OCI-LY7 (cell line): ENCODE measurements at regions not wholly inside any gene's neighbourhood (a gene's known extent, or its start where the extent isn't known, plus 50 kb on each side); places are given as distances from the start of the nearest gene placed in this dataset.

Experiments used
- BruUV-seq: library from RNA; stranded (reverse); fragments of 400-500 nt; replicated peaks from 2 replicates; lab custom pipeline; 2021; lab: Mats Ljungman, UMichigan
- CTCF ChIA-PET: fragments of 300-600 bp; sonication (Branson Sonifier 250); formaldehyde crosslinking; loops from one replicate; lab custom pipeline; 2022; ENCODE audit warnings: antibody characterized with exemption; ENCODE audit not compliant: unreplicated experiment; lab: Charles Lee
- POLR2A ChIA-PET: fragments of 300-600 bp; sonication (Branson Sonifier 250); formaldehyde crosslinking; loops from one replicate; lab custom pipeline; 2022; ENCODE audit warnings: antibody characterized with exemption; lab: Charles Lee
- DNase-seq: peaks from one replicate; pipeline ENCODE4 v3.0.0-alpha.2; 2015; ENCODE audit warnings: low spot score
- H2AFZ ChIP-seq: fragments of 200-600 bp; sonication (generic), shearing (Covaris generic); 2 replicates; pipeline ENCODE4 v1.6.1; 2014; ENCODE audit warnings: mild to moderate bottlenecking, antibody characterized with exemption, low read length, moderate library complexity
- H3K27ac ChIP-seq: fragments of 200-600 bp; sonication (generic); 2 replicates; pipeline ENCODE4 v1.5.1; 2014; ENCODE audit warnings: mixed run types, low read depth, mild to moderate bottlenecking, moderate library complexity, low read length, inconsistent platforms; ENCODE audit not compliant: poor library complexity, severe bottlenecking
- H3K36me3 ChIP-seq: fragments of 200-600 bp; sonication (generic); 2 replicates; pipeline ENCODE4 v1.6.1; 2014; ENCODE audit warnings: mild to moderate bottlenecking, antibody characterized with exemption, low read length, moderate library complexity, mixed read lengths; ENCODE audit not compliant: insufficient read depth
- H3K4me1 ChIP-seq: fragments of 200-600 bp; sonication (generic); 2 replicates; pipeline ENCODE4 v1.5.1; 2014; ENCODE audit warnings: mild to moderate bottlenecking, low read length; ENCODE audit not compliant: insufficient read depth, poor library complexity, severe bottlenecking
- H3K4me2 ChIP-seq: fragments of 200-600 bp; sonication (generic); 2 replicates; pipeline ENCODE4 v1.6.1; 2014; ENCODE audit warnings: mild to moderate bottlenecking, low read length
- H3K4me3 ChIP-seq: fragments of 200-600 bp; sonication (generic); 2 replicates; pipeline ENCODE4 v1.5.1; 2014; ENCODE audit warnings: mild to moderate bottlenecking, low read depth, low read length; ENCODE audit not compliant: poor library complexity, severe bottlenecking
- H3K79me2 ChIP-seq: fragments of 200-600 bp; sonication (generic); 2 replicates; pipeline ENCODE4 v1.6.1; 2016; ENCODE audit warnings: low read depth, mild to moderate bottlenecking, low read length, moderate library complexity, mixed read lengths; ENCODE audit not compliant: insufficient read depth
- H3K9me2 ChIP-seq: fragments of 200-600 bp; sonication (generic); 2 replicates; pipeline ENCODE4 v1.6.1; 2016; ENCODE audit warnings: mild to moderate bottlenecking, low read length, mixed read lengths; ENCODE audit not compliant: insufficient read depth
- H3K9me3 ChIP-seq: fragments of 200-600 bp; sonication (generic); 2 replicates; pipeline ENCODE4 v1.6.1; 2014; ENCODE audit warnings: mild to moderate bottlenecking, mixed run types, low read length, mixed read lengths
- H4K20me1 ChIP-seq: fragments of 200-600 bp; sonication (generic); 2 replicates; pipeline ENCODE4 v1.6.1; 2014; ENCODE audit warnings: mild to moderate bottlenecking, antibody characterized with exemption, low read length, moderate library complexity, mixed read lengths; ENCODE audit not compliant: insufficient read depth
- CTCF ChIP-seq: fragments of 200-600 bp; sonication (generic); conservative IDR thresholded peaks from 2 replicates; pipeline ENCODE4 v1.5.1; 2014; ENCODE audit warnings: mild to moderate bottlenecking, antibody characterized with exemption, low read length, moderate library complexity, mixed read lengths
- EZH2phosphoT487 ChIP-seq: fragments of 200-600 bp; sonication (generic); IDR thresholded peaks from 2 replicates; pipeline ENCODE4 v1.6.1; 2018; ENCODE audit warnings: low read depth, borderline replicate concordance, mild to moderate bottlenecking, mixed run types, antibody characterized with exemption, low read length, moderate library complexity, mixed read lengths
- intact Hi-C: fragments of 100-400 bp; cut with micrococcal nuclease; formaldehyde crosslinking; loops from one replicate; pipeline ENCODE4 v1.10.0; 2022; ENCODE audit not compliant: unreplicated experiment

- H3K4me3 ChIP-seq: no peak overlapping the region
- no peak overlapping the region for H2AFZ ChIP-seq
- H3K4me1 ChIP-seq: no peaks in the 10 kb centered on the region
- intact Hi-C loops: no loop called here
- no peak overlapping the region for H3K27ac ChIP-seq
- ChIA-PET CTCF (no interaction called here), POLR2A (no interaction called here)
- BruUV-seq: no TSS peak
- H3K4me2 ChIP-seq: no peak overlapping the region
- H3K9me2 ChIP-seq: no peaks in the 10 kb centered on the region
- TF ChIP-seq EZH2phosphoT487 (no peak), CTCF (no peak)
- DNase-seq: no peak
- peaks cover 3% of the 10 kb centered on the region; the same call in 1 of the 2 replicates for H3K9me3 ChIP-seq
- H4K20me1 ChIP-seq: no peaks in the 10 kb centered on the region
- H3K36me3 ChIP-seq: no peaks in the 10 kb centered on the region
- no peaks in the 10 kb centered on the region for H3K79me2 ChIP-seq
Measured at GRCh38 chr3:22172964-22173363, 422.0 kb upstream of the ZNF385D start.

GRCh38 chr3:22175947-22176346, 424.9 kb upstream of the ZNF385D start:
- BruUV-seq: no TSS peak
- intact Hi-C loops: no loop called here
- no peaks in the 10 kb centered on the region for H3K4me1 ChIP-seq
- H3K9me3 ChIP-seq: no peaks in the 10 kb centered on the region
- H3K36me3 ChIP-seq: no peaks in the 10 kb centered on the region
- no peak overlapping the region for H3K27ac ChIP-seq
- H3K4me3 ChIP-seq: no peak overlapping the region
- H4K20me1 ChIP-seq: no peaks in the 10 kb centered on the region
- no peaks in the 10 kb centered on the region for H3K9me2 ChIP-seq
- ChIA-PET CTCF (no interaction called here), POLR2A (no interaction called here)
- TF ChIP-seq EZH2phosphoT487: no peak
- TF ChIP-seq CTCF: peak; percentile 27; the same call in 1 of the 2 replicates
- no peak for DNase-seq
- H3K79me2 ChIP-seq: no peaks in the 10 kb centered on the region
- no peak overlapping the region for H2AFZ ChIP-seq
- no peak overlapping the region for H3K4me2 ChIP-seq

GRCh38 chr3:22176911-22177310, 425.9 kb upstream of the ZNF385D start:
- Histone ChIP-seq H3K36me3 (no peaks in the 10 kb centered on the region), H3K9me2 (no peaks in the 10 kb centered on the region), H3K4me1 (no peaks in the 10 kb centered on the region), H3K4me3 (no peak overlapping the region), H2AFZ (no peak overlapping the region), H3K4me2 (no peak overlapping the region), H3K79me2 (no peaks in the 10 kb centered on the region), H4K20me1 (no peaks in the 10 kb centered on the region), H3K9me3 (no peaks in the 10 kb centered on the region), H3K27ac (no peak overlapping the region)
- intact Hi-C loops: no loop called here
- no peak for TF ChIP-seq EZH2phosphoT487
- TF ChIP-seq CTCF: no peak
- DNase-seq: no peak
- POLR2A ChIA-PET: no interaction called here
- CTCF ChIA-PET: no interaction called here
- no TSS peak for BruUV-seq
